Fibroblast of skin of abdomen (primary cell): ENCODE measurements at regions not wholly inside any gene's neighbourhood (a gene's known extent, or its start where the extent isn't known, plus 50 kb on each side); places are given as distances from the start of the nearest gene placed in this dataset.

Experiments
- DNase-seq: peaks from one replicate; pipeline ENCODE4 v3.0.0-alpha.2; 2013

DNA sequence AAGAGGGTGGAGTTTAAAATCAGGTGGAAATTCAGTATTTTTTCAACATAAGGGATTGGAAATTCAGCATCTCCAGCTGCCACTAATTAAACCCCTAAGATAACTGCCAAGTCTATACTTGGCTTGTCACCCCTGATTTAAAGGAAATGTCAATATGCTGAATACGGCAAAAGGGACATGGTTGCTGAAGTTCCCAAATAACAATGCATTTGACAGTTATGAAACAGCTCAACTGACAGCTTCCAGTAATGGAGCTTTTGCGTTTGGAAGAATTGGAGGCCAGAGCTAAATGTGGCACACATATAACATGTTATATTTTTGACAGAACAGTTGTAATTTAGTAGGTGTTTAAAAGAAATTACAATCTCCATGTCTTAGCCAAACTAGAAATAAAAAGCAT, 1867.9 kb upstream of the LRRTM1 start:
- no peak for DNase-seq

DNA sequence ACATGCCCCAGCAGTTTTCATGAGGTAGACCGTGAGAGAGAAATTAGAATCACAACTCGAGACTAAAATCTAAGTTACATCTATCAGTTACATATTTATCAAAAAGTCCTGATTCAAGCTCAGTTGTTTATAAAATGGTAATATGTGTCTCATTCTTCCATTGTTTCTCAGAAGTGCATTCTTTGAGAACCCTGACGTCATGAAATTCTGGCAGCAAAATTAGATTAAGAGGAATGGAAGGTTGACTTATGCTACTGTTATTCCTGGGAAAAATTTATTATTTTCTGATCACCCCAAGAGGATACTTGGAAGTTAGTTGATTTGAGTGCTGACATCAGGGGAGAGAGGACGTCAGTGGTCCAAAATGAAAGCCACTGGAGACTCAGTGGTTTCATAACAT, 1864.8 kb upstream of the LRRTM1 start:
- DNase-seq, result no peak

DNA sequence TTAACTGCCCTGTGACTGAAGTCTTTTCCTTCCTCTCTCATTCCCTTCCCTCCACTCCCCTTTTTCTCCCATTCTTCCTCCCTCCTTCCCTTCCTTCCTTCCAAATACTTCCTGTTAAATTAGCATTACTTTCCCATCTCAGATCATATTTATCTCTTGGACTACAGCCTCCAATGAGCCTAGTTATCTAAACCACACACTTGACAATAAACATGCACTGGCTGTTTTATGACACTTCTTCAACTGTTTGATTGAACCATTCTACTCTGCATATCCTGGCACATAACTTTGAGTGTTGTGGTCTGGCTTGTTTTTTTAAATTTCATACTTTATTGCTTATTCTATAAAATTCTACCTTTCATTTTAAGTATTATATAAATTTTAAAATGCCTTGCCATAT, 1860.8 kb upstream of the LRRTM1 start:
- no peak for DNase-seq

DNA sequence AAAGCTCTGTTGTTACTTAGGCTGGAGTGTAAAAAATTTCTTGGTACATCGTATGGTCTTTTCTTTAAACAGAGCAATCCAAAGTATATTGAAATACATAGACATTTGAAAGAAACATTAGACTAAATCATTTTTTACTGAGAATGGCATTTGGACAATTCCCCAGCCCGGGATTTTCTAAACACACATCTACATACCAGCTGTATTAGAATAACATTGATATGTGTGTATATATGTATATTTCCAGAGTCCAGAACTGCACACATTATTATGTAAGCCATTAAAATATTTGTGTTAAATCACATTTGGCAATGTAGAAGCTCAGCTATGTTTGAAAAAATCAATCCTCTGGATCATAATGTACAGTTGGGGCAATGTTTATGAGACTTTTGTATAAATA, 1853.6 kb upstream of the LRRTM1 start:
- no peak for DNase-seq

DNA sequence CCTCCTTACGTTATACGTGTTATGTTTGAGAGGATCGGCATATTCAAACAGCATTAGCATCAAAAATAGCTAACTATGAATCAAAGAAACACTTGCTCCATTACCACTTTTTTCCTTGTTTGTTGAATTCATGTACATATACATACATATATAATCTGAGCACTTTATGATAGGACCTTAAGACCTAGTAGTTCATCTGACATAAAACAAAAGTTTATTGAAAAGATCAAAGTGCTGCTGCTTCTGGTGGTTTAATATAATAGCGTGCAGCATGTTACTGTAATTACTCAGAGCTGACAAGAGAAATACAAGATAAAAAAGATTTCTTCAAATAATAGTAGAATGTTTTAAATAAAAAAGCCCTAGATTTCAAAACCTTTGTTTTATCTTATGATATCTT, 1850.9 kb upstream of the LRRTM1 start:
- no peak for DNase-seq

DNA sequence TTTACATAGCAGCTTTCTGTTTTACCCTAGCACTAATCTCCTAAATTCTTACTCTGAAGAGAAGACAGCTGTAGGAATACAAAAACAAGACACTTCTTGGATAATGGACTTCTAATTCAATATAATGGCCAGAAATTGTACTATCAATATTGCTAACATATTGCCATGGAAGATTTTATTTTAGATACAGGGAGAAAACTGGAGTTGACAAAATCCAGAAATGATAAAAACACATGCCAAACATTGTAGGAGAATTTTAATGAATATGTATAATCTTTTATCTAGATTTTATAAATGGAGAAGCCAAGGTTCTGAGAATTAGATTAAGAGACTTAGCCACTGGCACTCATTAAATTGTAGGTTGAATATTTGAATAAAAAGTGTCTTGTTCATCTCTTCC, 1838.8 kb upstream of the LRRTM1 start:
- no peak for DNase-seq

DNA sequence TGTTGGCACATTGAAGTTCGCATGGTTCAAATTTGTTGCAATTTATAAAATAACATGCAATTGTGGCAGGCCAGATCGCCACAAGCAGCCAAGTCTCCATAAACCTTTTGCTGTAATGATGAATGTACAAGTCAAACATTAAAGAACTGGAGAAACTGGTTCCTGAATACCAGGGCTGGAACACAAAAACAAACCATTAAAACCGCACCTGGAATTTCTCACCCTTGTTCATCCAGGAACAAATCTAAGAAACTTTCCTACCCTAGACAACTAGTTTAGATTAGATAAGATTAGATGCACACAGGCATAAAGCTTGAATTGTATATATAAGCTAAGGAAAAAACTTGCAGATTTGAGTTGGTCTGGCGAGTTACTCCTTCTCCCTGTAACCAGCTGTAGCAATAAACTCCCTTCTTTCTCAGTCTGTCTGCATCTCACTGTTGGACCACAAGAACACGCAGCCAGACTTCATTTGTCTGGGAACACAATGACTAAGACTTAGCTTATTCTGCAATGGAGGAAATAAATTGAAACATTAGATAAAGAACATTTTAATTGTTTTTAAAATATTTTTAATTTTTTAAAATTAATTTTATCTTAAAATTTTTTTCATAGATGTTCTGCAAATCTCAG, 1835.5 kb upstream of the LRRTM1 start:
- DNase-seq, result no peak

DNA sequence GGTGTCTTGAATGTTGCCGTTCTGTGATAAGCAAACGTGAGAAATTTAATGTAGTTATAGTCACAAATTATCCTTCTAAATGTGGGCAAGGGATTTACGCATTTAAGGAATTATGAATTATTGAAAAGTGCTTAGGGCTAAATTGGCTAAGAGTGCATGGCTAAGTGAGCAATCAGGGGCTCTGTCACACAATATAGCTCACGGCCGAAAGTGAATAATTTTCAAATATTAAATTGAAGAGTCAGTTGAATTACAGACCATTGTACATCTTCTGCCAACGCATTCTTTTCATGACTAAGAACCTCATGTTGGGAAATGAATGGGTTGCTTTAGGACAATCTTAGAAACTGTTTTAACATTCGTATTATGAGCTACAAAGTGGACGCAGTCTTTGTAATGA, 1832.9 kb upstream of the LRRTM1 start:
- no peak for DNase-seq

DNA sequence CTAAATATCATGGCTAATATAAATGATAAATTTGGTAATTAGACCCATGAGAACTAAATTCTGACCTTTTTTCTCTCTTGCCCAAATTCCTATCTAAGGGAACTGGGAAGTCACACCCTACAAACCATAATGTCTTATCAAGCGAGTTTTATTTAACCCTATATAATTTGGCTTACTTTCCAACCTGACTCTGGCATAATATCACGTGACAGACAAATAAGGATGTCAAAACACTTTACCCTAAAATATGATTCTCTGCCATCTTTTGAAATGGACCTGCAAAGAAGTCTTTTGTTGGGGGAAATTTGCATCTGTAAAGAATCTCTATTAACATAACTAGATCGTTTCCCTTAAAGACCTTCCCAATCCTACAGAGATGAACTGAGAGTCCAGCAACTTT, 1823.5 kb upstream of the LRRTM1 start:
- no peak for DNase-seq

DNA sequence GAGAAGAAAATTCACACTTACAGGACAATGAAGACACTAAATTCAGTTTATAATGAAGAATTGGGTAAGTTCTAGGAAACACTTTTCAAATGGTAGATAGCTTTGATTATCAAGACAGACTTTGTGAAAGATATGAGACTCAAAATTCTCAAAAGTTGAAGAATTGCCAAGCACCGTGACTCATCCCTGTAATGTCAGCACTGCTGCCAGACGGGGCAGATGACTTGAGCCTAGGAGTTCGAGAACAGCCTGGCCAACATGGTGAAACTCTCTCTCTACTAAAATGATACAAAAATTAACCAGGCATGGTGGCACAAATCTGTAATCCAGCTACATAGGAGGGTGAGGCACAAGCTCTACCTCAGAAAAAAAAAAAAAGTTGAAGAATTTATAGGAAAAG, 1820.1 kb upstream of the LRRTM1 start:
- peak; percentile 8 for DNase-seq

DNA sequence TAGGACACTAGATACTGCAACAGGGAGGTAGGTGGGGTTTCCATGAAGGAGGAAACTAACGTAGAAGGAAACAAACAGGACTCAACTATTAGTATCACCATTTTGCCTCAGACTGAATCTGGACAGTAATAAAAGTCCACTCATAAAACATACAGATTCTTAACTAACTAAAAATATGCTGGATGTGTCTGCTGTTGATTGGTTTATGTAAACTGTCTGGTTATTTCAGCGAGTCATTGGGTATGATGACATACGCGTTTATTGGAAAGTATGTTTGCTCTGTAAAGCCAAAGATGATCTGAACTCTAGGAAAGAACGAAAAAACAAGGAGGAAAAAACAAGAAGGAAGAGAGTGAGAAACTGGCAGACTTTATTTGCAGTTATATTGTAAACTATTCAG, 1816.1 kb upstream of the LRRTM1 start:
- DNase-seq, result no peak

DNA sequence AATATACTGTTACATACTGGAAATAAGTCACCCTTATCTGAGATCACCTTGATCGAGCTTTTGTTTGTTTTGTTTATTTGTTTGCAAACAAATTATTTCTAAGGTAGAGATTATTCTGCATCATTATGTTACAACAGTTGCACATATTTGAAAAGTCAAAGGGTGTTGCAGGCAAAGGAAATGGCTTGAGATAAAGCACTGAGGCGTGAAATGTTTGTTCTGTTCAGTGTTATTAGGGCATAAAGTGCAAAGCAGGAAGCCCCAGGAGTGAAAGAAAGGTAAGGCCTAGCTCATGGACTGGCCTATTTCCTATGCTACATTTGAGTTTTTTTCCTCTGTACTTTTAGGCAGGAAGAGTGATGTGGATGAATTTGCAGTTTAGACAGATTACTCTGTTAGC, 1815.6 kb upstream of the LRRTM1 start:
- DNase-seq, result no peak

DNA sequence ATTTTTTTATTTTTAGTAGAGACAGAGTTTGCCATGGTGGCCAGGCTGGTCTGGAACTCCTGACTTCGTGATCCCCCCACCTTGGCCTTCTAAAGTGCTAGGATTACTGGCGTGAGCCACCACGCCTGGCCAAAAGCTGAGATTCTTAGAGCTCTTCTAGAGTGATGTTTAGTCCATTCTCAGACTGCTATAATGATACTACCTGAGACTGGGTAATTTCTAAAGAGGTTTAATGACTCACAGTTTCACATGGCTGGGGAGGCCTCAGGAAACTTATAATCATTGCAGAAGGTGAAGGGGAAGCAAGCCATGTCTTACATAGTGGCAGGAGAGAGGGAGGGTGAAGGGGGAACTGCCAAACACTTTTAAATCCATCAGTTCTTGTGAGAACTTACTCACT, 1804.9 kb upstream of the LRRTM1 start:
- no peak for DNase-seq

DNA sequence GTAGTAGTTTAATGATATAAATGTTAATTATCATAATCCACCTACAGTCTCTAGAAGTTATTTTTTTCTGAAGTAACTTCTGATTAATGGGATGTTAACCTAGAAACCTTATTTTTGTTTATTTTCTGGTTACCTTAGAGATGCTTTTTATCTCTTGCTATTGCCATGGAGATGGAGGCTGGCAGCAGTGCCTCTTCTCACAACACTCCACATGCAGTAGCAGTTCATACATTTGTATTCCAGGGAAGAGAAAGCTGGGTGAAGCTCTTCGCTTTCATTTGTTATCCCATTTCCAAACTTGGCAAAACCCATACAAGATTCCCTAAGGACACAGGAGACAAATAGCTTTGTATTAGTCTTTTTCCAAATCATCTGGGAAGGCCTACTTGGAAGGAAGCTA, 1794.1 kb upstream of the LRRTM1 start:
- DNase-seq, result no peak

DNA sequence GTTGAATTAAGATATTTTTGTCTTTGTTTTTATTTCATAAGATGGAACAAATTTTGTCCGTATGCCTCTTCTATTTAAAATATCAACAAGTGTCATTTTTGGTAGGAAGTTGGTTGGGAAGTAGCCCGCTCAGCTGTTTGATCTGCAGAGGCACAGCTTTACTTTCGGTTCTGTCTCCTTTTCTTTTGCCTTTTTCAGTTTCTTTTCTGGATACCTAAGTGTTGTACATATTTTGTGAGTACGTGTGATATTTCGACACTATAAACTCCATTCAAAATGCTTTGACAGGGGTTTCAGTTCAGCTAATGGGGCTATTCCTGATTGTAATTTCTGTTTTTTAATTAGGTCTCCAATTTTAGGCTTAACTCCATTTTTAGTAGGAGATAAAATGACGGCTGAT, 1785.0 kb upstream of the LRRTM1 start:
- no peak for DNase-seq

DNA sequence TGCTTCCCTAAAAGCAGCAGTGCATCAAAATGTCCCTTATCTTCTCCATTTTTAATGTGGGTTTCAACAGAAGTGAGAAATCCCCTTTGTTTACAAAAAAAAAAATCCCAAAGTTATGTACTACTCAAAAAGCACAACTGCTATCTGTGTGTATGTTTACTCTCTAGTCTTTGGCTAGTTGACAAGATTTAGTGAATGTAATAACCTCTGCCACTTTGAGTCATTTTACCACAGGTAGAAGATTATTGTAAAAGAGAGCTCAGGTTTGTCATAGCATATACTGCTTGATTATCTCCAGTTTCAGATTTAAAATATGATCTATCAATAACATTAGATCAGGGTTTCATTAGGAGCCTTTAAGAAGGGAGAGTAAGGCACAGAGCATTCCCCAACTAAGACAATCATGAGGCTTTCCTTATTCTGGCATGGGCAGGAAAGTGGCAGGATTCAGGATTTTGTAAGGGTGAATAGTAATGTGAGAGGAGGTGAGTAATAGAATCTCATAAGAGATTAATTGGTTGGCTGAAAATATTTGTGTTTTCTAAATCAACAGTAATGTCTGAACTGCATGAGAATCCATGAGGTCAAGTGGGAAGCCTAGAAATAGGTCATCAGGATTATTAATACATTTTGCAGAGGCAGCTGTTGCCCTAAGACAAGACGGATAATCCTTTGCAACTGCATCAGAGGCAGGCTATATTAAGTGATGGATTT, 1780.3 kb upstream of the LRRTM1 start:
- DNase-seq, result no peak

DNA sequence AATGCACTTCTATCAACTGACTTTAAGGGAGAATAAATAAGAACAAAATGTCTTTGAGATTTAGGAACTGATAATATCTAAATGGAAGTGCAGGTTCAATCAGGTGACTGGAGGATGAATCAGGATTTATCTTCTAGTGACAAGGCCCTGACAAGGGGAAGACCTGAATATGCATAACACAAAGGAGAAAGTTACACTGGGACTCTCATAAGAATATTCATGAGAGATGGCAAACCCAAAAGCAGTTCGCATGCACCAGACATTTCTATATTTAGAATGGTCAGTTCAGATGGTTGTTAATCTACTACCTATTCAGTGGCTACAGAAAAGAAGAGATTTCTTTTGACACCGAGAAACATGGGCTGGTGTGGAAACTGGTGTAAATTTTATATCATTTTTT, 1771.3 kb upstream of the LRRTM1 start:
- no peak for DNase-seq

DNA sequence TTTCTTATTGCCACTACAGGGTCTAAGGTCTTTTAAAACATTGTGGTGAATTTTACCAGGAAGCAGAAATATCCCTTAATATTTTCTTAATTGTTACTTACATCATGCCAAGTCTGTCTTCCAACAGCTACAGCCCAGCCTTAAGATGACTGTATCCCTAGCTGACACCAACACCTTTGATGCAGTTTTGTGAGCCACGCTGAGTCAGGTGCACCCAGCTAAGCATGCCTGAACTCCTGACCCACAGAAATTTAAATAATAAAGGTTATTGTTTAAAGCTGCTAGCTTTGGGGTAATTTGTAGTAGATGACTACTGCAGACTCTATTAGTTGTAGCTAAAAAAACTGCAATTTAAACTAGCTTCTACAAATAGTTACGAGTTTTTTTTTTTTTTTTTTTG, 1757.9 kb upstream of the LRRTM1 start:
- DNase-seq, result no peak

DNA sequence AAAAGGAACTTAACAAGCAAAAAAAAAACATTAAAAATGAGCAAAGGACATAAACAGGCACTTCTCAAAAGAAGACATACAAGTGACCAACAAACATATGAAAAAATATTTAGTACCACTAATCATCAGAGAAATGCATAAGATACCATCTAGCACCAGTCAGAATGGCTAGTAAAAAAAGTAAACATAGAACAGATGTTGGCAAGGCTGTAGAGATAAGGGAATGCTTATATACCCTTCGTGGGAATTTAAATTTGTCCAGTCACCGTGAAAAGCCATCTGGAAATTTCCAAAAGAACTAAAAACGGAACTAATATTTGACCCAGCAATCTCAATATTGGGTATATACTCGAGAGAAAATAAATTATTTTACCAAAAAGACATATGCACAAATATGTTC, 1751.3 kb upstream of the LRRTM1 start:
- DNase-seq, result no peak

DNA sequence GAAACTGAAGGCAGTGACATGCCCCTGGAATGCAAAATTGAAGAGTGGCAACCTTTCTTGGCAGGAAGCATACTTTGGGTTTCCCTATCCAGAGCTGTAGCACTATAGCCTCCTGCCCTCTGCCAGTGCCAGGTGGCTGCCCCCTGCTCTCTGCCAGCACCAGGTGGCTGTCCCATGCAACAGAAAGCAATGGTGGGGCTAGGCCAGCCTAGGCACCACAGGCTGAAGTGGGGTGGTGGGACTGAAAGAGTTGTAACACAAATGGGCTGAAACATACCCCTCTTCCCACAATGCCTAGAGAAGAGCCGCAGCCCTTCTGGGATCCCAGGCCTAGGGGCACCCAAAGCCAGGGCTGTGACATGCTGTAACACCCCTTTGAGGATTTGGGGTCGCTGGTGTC, 1739.3 kb upstream of the LRRTM1 start:
- DNase-seq, result no peak

DNA sequence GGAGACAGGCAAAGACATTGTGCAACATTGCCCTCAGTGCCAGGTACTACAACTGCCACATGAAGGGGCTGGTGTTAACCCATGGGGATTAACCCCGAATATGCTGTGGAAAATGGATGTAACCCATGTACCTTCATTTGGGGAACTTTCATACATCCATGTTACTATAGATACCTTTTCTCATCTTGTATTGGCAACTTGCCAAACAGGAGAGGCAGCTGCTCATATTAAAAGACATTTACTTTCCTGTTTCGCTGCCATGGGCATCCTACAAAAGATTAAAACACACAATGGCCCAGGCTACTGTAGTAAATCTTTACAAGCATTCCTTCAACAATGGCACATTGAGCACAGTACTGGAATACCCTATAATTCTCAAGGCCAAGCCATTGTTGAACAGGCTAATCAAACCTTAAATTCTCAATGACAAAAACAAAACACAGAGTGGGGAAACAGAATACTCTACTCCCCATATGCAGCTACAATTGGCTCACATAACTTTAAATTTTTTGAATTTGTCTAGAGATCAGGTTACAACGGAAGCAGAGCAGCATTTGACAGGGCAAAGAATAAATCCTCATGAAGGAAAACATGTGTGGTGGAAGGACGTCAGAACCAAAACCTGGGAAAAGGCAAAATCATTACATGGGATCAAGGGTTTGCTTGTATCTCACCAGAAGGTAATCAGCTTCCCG, 1723.5 kb upstream of the LRRTM1 start:
- no peak for DNase-seq

DNA sequence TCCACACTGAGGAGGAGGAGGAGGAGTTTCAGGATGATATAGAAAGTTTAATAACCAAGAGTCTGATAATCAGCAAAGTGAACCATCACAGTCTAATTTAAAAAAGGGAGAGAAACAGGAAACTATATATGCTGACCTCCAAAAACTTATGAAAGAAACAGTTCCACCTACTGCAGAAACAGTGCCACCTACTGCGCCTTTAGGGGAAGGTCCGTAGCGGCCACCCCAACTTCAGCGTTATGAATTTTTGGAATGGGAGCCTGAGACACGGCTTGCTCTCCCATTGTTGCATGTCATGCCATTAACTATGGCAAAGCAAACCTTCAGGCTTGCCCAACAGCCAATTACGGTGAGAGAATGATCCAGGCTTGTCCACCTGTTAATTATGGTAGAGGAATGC, 1719.2 kb upstream of the LRRTM1 start:
- no peak for DNase-seq

DNA sequence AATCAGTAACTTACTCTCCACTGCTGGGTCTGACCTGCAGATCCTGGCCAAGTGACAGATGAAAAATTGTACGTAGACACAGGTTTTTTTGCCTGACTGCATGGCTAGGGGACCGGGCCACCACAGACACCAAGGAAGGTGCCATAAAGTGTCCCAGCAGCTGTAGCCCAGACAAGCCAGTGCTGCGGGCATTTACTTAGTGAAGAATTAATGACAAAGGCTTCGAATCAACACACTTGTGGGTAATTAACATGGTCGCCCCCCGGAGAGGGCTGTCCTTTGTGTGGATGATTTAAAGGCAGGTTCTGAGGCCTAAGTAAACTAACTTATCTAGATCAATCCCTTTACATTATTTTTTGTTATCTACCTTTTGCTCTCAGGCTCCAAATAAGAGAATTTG, 1709.1 kb upstream of the LRRTM1 start:
- DNase-seq, result no peak

DNA sequence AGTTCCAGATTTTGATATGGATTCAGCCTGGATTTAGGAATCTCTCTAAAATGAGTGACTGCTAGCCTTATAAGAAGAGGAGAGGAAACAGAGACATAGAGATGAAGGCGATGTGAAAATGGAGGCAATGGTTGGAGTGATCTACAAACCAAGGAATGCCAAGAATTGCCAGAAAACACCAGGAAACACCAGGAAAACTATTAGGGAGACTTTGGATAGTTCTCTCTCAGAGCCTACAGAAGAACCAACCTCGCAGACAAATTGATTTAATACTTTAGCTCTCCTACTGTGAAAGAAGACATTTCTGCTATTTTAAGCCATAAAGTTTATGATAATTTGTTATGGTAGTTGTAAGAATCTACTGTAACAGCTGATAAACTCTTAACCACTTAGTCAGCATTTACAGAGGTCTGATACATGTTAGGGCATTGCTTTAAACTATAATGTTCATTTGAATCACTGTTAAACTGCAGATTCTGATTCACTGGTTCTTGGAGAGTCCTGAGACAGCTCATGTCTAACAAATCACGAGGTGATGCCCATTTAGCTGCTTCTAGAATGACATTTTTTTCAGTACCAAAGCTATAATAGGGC, 1702.6 kb upstream of the LRRTM1 start:
- peak; percentile 72 for DNase-seq
